Trophoblast cell (in vitro differentiated cells and primary cell): ENCODE measurements at regions not wholly inside any gene's neighbourhood (a gene's known extent, or its start where the extent isn't known, plus 50 kb on each side); places are given as distances from the start of the nearest gene placed in this dataset.

Experiments used
- DNase-seq, 2 donors: peaks; one replicate each; pipeline ENCODE4 v3.0.0-alpha.2; 2016
- H2AFZ ChIP-seq: 2 replicates; pipeline ENCODE4 v1.6.1; 2013; ENCODE audit warnings: low read length, moderate library complexity, mild to moderate bottlenecking; ENCODE audit not compliant: insufficient read depth, poor library complexity
- H2AK5ac ChIP-seq: 2 replicates; pipeline ENCODE4 v1.6.1; 2013; ENCODE audit warnings: mild to moderate bottlenecking, low read length
- H2BK120ac ChIP-seq: 2 replicates; pipeline ENCODE4 v1.6.1; 2013; ENCODE audit warnings: low read length, mild to moderate bottlenecking, moderate library complexity; ENCODE audit not compliant: insufficient read depth, poor library complexity
- H2BK12ac ChIP-seq: 2 replicates; pipeline ENCODE4 v1.6.1; 2013; ENCODE audit warnings: mild to moderate bottlenecking, low read length, moderate library complexity
- H2BK5ac ChIP-seq: 2 replicates; pipeline ENCODE4 v1.6.1; 2013; ENCODE audit warnings: low read length, low read depth, moderate library complexity, mild to moderate bottlenecking; ENCODE audit not compliant: poor library complexity
- H3K14ac ChIP-seq: 2 replicates; pipeline ENCODE4 v1.6.1; 2013; ENCODE audit warnings: mild to moderate bottlenecking, low read length
- H3K18ac ChIP-seq: 2 replicates; pipeline ENCODE4 v1.6.1; 2013; ENCODE audit warnings: mild to moderate bottlenecking, low read length
- H3K23ac ChIP-seq: 2 replicates; pipeline ENCODE4 v1.6.1; 2013; ENCODE audit warnings: low read length
- H3K27ac ChIP-seq: 2 replicates; pipeline ENCODE4 v1.5.1; 2013; ENCODE audit warnings: low read depth, mild to moderate bottlenecking, inconsistent platforms, low read length, moderate library complexity
- H3K27me3 ChIP-seq: 2 replicates; pipeline ENCODE4 v1.6.1; 2013; ENCODE audit warnings: inconsistent platforms, mild to moderate bottlenecking, low read length, moderate library complexity; ENCODE audit not compliant: insufficient read depth
- H3K36me3 ChIP-seq, 2 experiments: 1 replicate in 1 of 2; 2 replicates in 1 of 2; pipeline ENCODE4 v1.6.1; 2013; ENCODE audit warnings: low read length in 2 of 2, mild to moderate bottlenecking in 2 of 2, moderate library complexity in 1 of 2; ENCODE audit not compliant: insufficient read depth in 2 of 2, control insufficient read depth in 1 of 2
- H3K4ac ChIP-seq: 2 replicates; pipeline ENCODE4 v1.6.1; 2013; ENCODE audit warnings: low read depth, mild to moderate bottlenecking, low read length, moderate library complexity
- H3K4me1 ChIP-seq, 2 experiments: 1 replicate in 1 of 2; 2 replicates in 1 of 2; pipeline ENCODE4 v1.6.1; 2013; ENCODE audit warnings: low read length in 2 of 2, mild to moderate bottlenecking in 2 of 2, moderate library complexity in 1 of 2; ENCODE audit not compliant: insufficient read depth in 2 of 2, control insufficient read depth in 1 of 2
- H3K4me2 ChIP-seq: 2 replicates; pipeline ENCODE4 v1.6.1; 2013; ENCODE audit warnings: inconsistent platforms, mild to moderate bottlenecking, low read length, moderate library complexity
- H3K4me3 ChIP-seq: 2 replicates; pipeline ENCODE4 v1.5.1; 2013; ENCODE audit warnings: mild to moderate bottlenecking, low read depth, low read length, inconsistent platforms
- H3K79me1 ChIP-seq: one replicate; pipeline ENCODE4 v1.6.1; 2013; ENCODE audit warnings: low read length
- H3K79me2 ChIP-seq: 2 replicates; pipeline ENCODE4 v1.6.1; 2013; ENCODE audit warnings: low read length, mild to moderate bottlenecking; ENCODE audit not compliant: control insufficient read depth, insufficient read depth, poor library complexity
- H3K9ac ChIP-seq: 2 replicates; pipeline ENCODE4 v1.6.1; 2013; ENCODE audit warnings: mild to moderate bottlenecking, low read length
- H3K9me3 ChIP-seq: 2 replicates; pipeline ENCODE4 v1.6.1; 2013; ENCODE audit warnings: low read depth, mild to moderate bottlenecking, control low read depth, inconsistent platforms, low read length; ENCODE audit not compliant: insufficient read depth
- H4K12ac ChIP-seq: 2 replicates; pipeline ENCODE4 v1.6.1; 2013; ENCODE audit warnings: low read depth, mild to moderate bottlenecking, low read length, moderate library complexity
- H4K8ac ChIP-seq: 2 replicates; pipeline ENCODE4 v1.6.1; 2013; ENCODE audit warnings: low read depth, mild to moderate bottlenecking, low read length, moderate library complexity
- H4K91ac ChIP-seq: one replicate; pipeline ENCODE4 v1.6.1; 2013; ENCODE audit warnings: low read depth, mild to moderate bottlenecking, low read length, moderate library complexity
- WGBS: extraction: QIAGEN DNeasy Blood & Tissue Kit; methylation state at CpG from one replicate; pipeline ENCODE4 v1.1.7; 2013; ENCODE audit warnings: missing lambda C conversion rate; ENCODE audit not compliant: insufficient read length, insufficient coverage; ENCODE audit errors: extremely low coverage; 5-methylcytosine and 5-hydroxymethylcytosine counted together

DNA sequence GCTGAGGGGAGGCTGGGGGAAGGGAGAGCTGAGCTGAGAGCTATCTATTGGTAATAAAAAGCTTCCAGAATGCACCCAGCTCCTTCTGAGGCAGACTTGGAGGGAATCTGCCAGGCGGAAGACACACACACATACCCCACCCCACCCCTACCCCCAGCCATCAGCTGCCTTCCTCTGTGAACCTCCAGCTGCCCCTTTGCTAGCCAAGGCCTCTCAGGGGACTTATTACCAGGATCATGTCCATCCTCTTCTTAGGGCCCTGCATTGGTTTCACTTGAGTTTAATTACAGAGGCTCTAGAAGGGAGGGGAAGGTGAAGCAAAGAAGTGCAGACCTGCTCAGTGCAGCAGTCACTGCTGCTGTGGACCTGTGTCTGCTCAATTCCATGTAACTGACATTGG, 156.4 kb downstream of the OMA1 start:
- no peak overlapping the region for H3K4ac ChIP-seq
- H3K14ac ChIP-seq = no peak overlapping the region
- peaks cover 0 to 3% of the 10 kb centered on the region in 2 experiments for H3K4me1 ChIP-seq
- DNase-seq = no peak
- H3K27me3 ChIP-seq = no peaks in the 10 kb centered on the region
- peak overlapping the region; percentile 97 for H3K23ac ChIP-seq
- no peaks in the 10 kb centered on the region for H3K36me3 ChIP-seq
- H4K91ac ChIP-seq = no peak overlapping the region
- no peaks in the 10 kb centered on the region for H3K79me1 ChIP-seq
- H4K12ac ChIP-seq = no peak overlapping the region
- H4K8ac ChIP-seq = no peak overlapping the region
- no peak overlapping the region for H3K9ac ChIP-seq
- no peak overlapping the region for H2BK5ac ChIP-seq
- H3K4me2 ChIP-seq = no peak overlapping the region
- H3K79me2 ChIP-seq = peaks cover 2% of the 10 kb centered on the region
- WGBS = no CpG with 5 or more reads among the region's 1 CpG
- no peaks in the 10 kb centered on the region for H3K9me3 ChIP-seq
- no peak overlapping the region for H3K27ac ChIP-seq
- H3K18ac ChIP-seq = no peak overlapping the region
- no peak overlapping the region for H3K4me3 ChIP-seq
- H2BK12ac ChIP-seq = no peak overlapping the region
- H2BK120ac ChIP-seq = no peak overlapping the region
- no peak overlapping the region for H2AFZ ChIP-seq
- no peak overlapping the region for H2AK5ac ChIP-seq

GRCh38 chr1:58380345-58380744, 166.2 kb downstream of the OMA1 start:
- Histone ChIP-seq H3K4me2 (no peak overlapping the region), H3K4me3 (no peak overlapping the region), H3K23ac (no peak overlapping the region), H2AK5ac (no peak overlapping the region), H3K4ac (no peak overlapping the region), H3K36me3 (no peaks in the 10 kb centered on the region), H2BK12ac (no peak overlapping the region), H2AFZ (no peak overlapping the region), H2BK5ac (no peak overlapping the region), H4K12ac (no peak overlapping the region), H3K4me1 (no peaks in the 10 kb centered on the region), H3K79me1 (no peaks in the 10 kb centered on the region), H3K27me3 (no peaks in the 10 kb centered on the region), H3K18ac (no peak overlapping the region), H4K8ac (no peak overlapping the region), H3K14ac (no peak overlapping the region), H3K9me3 (no peaks in the 10 kb centered on the region), H4K91ac (no peak overlapping the region), H3K79me2 (no peaks in the 10 kb centered on the region), H3K9ac (no peak overlapping the region), H3K27ac (no peak overlapping the region), H2BK120ac (no peak overlapping the region)
- WGBS = no CpG with 5 or more reads among the region's 2 CpGs
- DNase-seq = no peak

DNA sequence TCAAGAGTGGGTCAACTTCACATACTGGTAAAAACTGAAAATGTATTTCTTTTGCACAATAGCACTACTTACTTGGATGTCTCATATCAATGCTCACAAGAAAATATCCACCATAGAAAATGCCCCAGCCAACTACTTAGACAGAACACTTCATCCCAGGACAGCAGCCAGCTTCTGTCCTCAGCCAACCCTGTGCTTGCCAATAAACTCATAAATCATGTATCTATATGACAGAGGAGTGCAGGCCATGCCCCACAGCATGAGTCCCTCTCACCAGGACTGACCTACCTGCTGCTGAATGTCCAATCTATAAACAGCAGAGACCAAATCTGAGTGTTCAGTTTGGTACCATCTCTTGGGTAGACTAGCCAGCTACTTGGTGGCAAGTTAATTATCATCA, 179.3 kb downstream of the OMA1 start:
- H3K4me1 ChIP-seq = no peaks in the 10 kb centered on the region

DNA sequence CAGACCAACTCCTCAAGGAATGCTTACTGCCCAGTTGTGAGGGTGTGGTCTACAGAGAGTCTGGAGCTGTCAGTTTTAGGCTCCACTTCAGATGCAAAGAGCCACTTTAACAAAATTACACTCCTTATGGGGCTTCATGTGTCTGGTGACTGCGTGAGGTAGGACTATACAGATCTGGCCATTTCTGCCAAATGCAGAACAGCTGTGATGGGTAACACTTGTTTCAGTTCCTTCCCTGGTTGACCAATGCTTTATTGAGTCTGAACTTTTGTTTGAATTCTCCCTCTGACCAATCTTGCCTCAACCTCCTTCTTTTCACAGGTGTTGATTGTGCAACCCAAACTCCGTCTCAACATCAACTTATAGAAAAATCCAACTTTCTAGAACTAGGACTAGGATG, 181.2 kb downstream of the OMA1 start:
- Histone ChIP-seq H3K27ac (no peak overlapping the region), H3K4me1 (no peaks in the 10 kb centered on the region), H4K8ac (no peak overlapping the region), H3K9me3 (no peaks in the 10 kb centered on the region), H3K4me2 (no peak overlapping the region), H4K12ac (no peak overlapping the region), H3K18ac (no peak overlapping the region), H2AFZ (no peak overlapping the region), H2AK5ac (no peak overlapping the region), H2BK120ac (no peak overlapping the region), H2BK5ac (no peak overlapping the region), H3K79me2 (no peaks in the 10 kb centered on the region), H3K14ac (no peak overlapping the region), H2BK12ac (no peak overlapping the region), H4K91ac (no peak overlapping the region), H3K4ac (no peak overlapping the region), H3K23ac (no peak overlapping the region), H3K36me3 (no peaks in the 10 kb centered on the region), H3K9ac (no peak overlapping the region), H3K4me3 (no peak overlapping the region), H3K27me3 (no peaks in the 10 kb centered on the region), H3K79me1 (no peaks in the 10 kb centered on the region)
- WGBS = no CpG with 5 or more reads among the region's 2 CpGs
- DNase-seq = no peak

More for the DNA sequence above, 179.3 kb downstream of the OMA1 start:
- no peak overlapping the region for H4K8ac ChIP-seq
- H4K12ac ChIP-seq = no peak overlapping the region
- peaks cover 0 to 2% of the 10 kb centered on the region in 2 experiments for H3K36me3 ChIP-seq
- no peak overlapping the region for H2BK5ac ChIP-seq
- no peak overlapping the region for H4K91ac ChIP-seq
- no peaks in the 10 kb centered on the region for H3K79me2 ChIP-seq
- no peaks in the 10 kb centered on the region for H3K79me1 ChIP-seq
- H3K9me3 ChIP-seq = peaks cover 5% of the 10 kb centered on the region
- no peaks in the 10 kb centered on the region for H3K27me3 ChIP-seq
- no peak overlapping the region for H2BK120ac ChIP-seq
- H3K27ac ChIP-seq = no peak overlapping the region
- H2AK5ac ChIP-seq = no peak overlapping the region
- no peak overlapping the region for H3K23ac ChIP-seq
- no peak overlapping the region for H2BK12ac ChIP-seq
- H3K4ac ChIP-seq = no peak overlapping the region
- no peak overlapping the region for H3K4me2 ChIP-seq
- DNase-seq = no peak
- H3K4me3 ChIP-seq = no peak overlapping the region
- no peak overlapping the region for H3K9ac ChIP-seq
- no peak overlapping the region for H3K18ac ChIP-seq
- no peak overlapping the region for H3K14ac ChIP-seq
- H2AFZ ChIP-seq = no peak overlapping the region
